ENCODE measurements at regions not wholly inside any gene's neighbourhood (a gene's known extent, or its start where the extent isn't known, plus 50 kb on each side); places are given as distances from the start of the nearest gene placed in this dataset.

DNA sequence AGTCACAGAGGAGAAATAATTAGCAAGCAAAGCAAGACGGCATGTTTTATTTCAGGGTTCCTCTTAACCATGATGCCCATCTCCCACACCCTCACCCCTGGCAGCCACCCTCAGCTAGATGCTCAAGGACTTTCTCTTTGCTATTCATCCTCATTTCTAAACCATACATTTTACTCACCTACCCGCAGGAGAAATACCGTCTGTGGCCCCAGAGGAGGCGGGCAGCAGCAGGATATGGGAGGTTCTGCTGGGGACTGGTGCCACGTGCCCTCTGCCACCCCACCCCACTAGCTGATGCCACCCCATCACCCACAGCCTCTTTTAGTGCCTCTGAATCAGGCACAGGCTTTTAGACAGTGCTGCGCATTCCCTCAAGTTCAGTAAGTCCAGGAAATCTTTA is 168.7 kb upstream of the ITGB1 start:
- DNase-seq: peak; percentile 54

DNA sequence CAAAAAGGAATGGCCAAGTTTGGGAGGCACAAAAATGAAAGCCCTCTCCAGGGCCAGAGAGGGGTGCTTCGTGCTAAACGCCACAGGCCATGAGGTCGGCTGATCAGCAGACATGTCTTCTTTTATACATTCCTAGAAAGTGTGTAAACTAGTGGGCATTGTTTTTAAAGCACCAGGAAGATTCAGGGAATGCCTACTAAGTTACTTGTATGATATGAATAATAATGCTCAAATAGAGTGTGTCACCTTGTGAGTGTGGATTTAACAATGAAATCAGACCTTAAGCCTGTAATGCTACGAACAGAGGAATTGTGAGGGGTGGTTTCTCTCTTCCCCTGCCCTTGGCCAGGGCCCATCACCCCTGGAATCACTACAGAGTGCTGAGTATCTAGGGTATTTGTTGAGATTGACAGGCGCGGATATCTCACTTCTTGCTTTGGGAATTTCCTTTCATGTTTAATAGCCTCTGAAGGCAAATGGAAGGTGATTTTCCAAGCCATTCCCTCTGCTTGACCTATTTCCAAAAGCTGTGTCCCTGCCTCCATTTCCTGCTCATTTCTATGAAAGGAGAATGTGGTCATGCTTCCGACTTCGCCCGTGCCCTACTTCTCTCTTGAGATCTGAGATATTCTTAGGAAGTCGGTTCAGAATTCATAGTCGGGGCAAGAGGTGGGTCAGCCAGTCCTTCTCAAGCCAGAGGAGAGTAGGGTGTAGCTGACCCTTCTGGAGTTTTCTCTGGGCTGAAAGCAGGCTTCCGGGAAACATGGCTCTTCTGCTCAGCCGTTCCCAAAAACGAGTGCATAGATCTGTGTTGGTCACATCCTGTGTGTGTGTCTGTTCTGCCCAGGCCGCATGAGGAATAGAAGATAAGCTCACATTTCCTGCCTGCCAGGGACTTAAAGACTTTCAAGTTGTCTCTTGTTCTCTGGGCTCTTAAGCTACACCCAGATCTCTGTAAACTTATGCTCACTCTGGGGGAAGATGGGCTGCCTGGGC is 167.8 kb upstream of the ITGB1 start:
- peak; percentile 50 for DNase-seq

DNA sequence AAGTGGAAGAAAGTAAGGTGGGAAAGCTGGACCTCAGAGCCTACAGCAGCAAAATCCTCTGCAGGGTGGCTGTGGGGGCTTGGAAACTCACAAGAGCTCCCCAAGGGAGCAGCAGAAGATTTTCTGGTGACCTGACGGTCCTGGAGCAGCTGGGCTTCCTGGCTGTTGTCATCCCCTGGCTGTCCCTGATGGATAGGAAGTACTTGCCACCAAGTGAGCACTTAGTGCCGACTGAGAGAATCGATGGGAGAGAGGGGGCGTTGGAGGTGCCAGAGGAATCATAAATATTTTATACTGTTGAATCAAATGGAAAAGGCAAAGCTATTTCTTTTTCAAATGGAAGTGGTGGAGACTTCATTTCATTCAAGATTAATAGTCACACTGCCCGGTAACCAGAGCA is 167.1 kb upstream of the ITGB1 start:
- DNase-seq: no peak

DNA sequence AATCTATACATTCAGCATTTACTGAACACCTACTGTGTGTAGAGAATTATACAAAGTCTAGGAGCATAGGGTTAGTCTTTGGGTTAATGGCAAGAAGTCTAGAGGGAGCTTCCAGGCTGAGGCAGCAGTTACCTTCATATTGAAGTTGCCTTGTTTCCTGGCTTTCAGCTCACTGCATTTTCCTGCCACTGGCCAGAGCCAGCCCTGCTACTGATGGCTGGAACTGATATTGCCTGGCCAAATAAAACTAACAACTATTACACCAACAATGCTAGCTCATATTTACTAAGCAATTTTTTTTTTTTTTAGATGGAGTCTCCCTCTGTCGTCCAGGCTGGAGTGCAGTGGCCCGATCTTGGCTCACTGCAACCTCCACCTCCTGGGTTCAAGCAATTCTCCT is 165.7 kb upstream of the ITGB1 start:
- DNase-seq: no peak

DNA sequence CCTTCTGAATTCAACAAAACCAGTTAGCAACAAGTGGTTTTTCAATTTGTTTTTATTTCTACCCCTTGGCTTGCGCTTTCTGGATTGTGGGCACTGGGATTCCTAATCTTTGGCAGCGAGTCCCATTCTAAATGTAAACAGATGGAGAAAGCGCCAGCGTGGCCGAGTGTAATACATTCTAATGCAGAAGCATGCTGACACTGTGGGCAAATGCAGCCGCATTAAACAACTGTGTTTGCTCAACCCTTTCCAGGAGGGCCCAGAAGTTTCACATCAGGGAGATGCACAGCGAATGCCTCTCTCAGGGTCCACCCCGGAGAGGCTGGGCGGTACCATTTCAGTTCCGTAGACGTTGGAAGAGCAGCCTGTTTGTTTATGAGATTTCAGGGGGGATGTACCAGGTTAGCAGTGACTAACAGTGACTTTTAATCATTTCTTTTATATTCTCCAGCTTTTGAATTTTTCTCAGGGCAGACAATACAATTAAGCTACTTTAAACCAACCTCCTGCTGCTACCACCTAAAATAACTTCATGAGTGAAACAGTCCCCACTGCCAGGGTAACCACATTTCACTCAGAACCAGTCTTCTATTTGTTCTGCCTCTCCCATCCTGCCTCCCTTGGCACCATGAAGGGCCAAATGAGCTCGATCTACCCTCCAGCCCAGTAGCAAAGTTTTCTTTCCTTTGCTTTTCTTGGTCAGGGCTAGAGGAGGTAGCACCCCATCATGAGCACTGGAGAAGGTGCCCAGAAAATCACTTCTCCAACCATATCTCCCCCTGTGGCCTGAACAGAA is 164.2 kb upstream of the ITGB1 start:
- no peak for DNase-seq

DNA sequence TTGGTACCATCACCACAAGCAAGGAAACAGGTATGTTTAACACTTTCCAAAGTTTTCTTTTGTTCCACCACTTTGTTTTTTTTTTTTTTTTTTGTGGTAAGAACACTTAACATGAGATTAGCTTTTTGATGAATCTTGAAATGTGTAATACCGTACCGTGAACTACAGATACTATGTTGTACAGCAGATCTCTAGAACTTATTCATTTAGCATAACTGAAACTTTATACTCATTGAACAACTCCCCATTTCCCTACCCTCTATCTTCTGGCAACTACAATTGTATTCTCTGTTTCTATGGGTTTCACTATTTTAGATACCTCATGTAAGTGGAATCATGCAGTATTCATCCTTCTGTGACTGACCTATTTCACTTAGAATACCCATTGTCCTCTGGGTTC is 162.7 kb upstream of the ITGB1 start:
- no peak for DNase-seq

DNA sequence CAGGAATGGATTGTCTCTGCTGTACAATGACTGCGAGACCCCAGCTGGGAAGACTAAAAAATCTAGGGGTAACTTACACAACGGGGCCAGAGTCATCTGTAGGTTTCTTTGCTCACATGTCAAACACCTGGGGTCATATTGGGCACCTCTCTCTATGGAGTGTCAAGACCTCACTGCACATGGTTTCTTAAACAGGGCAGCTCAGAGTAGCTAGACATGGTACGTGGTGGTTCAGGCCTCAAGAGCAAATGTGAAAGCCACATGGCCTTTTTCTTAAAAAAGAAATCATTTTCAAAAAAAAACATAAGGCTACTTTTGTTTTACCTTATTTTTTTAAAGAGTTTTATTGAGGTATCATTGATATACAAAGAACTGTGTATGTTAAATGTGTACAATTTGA is 162.2 kb upstream of the ITGB1 start:
- no peak for DNase-seq

DNA sequence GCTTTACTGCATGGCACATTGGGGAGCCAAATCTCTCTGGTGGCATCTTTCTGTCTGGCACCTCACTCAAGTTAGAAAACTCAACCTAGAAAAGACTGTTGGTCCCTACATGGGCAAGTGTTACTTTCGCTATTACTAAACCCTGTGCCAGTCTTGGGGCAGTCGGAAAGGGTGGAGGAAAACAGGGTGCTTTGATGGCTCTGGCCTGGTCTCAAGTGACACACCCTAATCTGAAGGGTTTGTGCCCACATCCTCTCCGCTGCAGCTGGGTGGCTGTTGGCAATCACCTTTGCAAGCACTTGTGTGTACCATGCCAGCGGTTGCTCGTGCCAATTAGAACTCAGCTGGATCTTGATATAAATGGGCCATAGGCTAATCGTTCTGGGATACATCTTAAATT is 159.8 kb upstream of the ITGB1 start:
- peak; percentile 34 for DNase-seq

DNA sequence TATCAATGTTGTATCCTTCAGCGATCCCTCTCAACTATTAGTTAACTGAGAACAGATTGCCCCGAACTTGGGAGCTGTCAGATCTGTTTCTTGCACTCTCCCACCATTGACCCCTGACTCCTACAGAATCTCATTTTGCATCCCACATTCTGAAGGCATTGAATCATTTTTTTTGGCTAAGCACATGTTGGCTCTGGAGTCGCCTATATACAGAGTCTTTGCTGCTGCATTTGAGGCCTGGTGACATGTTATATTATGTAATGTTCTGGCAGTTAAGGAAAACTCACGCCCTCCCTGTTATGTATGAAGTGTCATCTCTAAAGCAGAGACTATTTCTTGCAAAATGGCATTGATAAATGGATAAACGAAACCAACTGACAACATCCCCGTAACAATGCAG is 159.2 kb upstream of the ITGB1 start:
- no peak for DNase-seq

DNA sequence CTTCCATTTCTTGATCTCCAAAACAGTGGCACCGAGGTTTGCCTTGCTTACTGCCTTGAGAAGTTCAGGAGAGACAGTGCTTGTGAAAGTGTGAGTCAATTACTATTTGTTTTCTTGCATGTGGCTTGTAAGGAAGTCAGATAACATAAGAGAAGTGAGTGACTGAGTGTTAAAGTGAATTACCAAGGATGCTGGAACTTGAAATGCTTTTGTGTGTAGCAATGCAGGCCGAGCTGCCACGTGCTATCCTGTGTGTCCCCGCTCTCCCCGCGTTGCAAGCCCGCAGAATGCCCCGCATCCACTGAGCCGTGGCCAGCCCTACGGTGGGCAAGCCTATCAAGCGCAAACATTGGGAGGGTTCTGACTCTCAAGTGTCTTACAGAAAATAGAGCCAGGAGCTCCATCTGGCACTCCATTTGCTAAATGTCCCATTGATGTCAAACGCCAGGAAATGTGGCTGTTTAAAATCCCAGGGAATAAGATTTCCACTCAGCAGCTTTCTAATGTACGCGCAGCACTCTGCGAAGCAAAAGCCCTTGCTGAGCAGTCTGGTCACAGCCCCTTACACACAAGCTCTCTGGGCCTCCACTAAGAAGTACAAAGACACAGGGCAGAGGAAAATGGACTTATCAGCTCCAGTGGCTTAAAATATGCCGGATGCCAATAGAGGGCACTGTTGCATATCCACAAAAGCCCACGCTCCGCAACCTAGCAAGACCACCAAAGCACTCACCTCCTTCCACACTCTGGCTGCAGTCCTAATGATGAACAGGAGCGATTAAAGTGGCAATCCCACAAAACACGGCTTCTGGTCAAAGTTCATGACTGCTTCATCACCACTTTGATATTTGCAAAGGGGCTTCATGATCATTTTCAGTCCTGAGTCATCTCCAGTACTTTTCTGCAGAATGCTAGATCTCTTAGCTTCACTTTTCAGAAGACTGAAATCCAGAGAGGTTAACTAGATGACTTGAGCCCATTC is 158.0 kb upstream of the ITGB1 start:
- no peak for DNase-seq

DNA sequence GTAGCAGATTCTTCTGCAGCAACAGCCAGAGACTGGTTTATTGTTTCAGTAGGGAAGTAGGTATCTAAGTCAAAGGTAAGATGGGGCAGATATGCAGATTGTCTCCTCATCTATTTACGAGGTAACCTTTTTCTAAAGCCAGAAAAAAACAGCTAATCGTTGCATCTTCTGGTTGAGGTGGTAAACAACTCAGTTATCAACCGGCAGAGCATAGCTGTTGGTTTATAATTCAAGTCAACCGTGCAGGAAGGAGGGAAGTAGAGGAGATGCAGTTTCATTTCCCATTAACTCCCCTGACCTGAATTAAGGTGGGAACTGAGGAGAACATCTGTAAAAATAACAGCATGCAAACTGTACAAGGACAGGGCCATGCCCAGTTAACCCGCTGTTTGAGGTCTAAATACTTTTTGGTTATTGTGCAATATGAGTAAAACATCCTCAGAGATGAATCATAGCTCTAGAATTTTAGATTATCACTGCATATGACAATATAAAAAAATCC is 156.5 kb upstream of the ITGB1 start:
- DNase-seq: no peak

DNA sequence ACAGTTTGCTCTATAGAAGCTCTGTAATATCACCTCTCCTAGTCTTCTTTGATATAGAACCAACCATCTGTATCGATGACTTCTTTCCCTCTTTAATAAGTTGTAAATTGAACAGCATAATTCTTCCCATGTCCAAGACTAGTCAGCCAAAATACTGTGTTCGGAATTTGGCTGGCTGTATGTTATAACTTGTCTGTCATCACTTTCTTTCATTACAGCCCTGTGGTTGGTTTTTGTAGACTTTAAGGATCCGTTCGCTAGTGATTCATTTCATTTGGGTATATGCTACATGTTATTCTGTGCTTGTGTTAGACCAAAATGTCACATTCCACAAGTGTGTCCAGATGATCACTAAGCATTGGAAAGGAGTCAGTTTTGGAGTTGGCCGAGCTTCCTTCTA is 155.4 kb upstream of the ITGB1 start:
- no peak for DNase-seq

DNA sequence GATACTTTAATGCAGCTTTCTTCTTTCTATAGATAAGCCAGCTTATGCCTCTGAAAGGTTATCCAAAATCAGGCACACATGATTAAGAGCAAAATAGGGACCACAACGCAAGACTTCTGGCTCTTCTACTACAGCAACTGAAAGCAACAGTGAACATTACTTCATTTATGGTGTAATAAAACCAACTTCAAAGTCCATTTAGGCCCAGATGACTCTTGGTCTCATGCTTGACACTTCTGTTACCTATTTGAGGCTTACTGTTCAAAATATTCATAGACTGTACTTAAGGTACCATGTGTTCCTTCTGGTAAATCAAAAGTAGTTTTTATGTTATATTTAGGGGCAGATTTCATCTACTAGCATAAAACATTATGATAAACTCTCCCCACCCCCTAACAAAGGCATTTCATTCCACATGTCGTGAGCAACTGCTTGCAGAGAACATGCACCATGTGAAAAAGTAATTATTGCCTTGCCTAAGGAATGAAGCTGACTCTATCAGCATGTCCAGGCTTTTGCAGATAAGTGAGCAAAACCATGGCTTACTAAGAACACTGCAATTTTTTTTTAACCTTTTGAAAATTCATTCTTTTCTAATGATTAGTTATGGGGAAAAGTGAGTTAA is 154.9 kb upstream of the ITGB1 start:
- DNase-seq: no peak

DNA sequence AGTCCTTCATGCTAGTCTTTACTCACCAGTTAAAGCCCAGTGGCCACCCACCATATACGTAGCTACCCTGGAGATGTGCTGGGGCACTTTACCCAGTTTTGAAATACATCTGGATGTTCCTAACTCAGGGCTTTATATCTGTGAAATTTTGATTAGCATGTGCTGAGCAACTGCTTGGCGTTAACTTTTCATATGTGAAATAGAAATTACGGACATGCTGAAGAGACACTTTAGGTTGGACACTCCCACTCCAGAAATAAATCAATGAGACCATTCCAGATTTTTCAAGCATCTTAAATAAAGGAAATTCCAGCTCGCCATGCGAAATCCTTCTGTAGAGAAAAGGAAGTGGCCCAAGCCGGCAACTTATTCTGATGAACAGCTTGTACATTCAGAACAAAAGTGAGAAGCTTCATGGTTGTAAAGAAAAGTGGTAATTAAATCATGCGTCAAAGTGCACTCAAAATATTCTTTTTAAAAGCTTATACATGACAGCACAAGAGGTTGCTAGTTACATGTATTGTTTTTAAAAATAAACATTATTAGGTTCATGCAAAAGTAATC is 153.5 kb upstream of the ITGB1 start:
- DNase-seq: no peak

DNA sequence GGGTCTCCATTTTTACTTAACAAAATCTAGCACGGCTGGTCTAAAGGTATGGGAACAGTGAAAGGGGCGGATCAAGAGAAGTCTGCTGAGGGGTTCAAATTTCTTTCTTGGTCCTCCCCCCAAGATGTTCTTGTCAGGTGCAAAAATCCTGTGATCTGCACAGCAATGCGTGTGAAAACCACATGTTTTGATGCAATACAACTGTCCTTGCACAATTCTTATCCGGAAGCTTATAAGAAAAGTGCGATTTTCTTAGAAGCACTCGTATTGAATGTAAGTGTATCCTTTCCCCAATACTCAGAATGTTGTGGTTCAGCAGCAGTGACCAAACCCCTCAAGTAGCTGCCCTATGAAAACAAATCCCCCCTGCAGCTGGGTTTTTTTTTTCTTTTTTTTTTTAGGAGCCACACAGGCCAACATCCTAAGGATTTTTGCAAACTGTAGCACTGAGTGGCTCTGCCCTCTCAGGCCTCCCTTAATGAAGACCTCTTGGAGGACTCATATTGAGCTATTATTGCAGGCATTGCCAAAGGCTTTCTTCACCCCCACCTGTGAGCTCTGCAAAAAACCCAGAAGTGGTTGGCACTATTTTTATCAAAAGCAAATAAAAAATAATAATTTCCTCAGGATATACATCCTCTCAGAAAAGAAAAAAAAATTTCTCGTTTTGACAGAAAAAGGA is 151.9 kb upstream of the ITGB1 start:
- DNase-seq: no peak

DNA sequence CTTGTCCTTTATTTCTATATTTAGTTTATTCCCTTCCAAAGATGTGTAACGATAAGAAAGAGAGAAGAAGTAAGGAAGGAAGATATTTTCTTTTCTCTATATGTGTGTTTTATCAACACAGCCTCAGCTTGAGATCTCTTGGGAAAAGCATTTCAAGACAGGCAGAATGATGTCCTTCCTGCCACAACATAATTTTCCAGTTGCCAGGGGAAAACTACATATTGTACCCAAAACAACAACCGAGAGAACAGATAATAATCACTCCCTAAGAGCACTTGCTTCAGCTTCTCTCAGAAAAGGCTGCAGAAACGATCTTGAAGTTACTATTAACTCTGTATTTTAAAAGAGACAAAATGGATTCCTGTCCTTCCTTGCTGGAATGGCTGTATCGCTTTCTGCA is 151.4 kb upstream of the ITGB1 start:
- no peak for DNase-seq

DNA sequence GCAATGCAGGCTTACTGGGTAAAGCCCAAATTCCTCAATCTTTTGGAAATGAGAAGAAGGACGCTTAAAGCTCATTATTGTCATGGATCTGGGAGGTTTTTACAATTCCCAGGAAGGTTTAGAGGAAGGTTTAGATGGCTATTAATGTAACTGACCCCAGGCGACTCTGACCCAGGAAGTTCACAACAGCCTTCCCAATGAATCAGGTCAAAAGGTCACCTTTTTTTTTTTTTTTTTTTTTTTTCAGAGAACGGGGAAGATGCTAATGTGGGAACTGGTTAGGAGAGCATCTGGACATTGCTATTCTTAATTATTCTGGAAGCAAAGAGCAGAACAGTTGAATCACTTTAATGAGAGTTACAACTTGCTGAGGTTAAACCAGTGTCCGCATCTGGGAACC is 149.9 kb upstream of the ITGB1 start:
- no peak for DNase-seq

DNA sequence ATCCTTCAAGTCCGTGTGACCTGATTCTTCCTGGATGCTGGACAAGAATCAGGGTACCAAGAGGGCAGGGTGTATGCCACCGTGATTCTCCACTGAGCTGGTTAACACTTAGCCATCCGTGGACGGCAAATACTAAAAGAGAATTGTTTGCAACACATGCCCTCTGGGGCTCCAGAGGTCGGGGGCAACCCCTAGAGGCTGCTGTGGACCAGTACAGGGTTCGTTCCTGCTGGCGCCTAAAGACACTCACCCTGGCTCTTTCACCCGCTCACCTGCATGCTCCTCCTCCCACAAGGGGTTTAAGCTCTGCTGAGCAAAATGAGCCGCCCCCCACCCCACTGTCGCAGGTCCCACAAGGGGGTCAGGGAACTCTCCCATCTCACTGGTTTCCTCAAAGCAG is 148.7 kb upstream of the ITGB1 start:
- no peak for DNase-seq

DNA sequence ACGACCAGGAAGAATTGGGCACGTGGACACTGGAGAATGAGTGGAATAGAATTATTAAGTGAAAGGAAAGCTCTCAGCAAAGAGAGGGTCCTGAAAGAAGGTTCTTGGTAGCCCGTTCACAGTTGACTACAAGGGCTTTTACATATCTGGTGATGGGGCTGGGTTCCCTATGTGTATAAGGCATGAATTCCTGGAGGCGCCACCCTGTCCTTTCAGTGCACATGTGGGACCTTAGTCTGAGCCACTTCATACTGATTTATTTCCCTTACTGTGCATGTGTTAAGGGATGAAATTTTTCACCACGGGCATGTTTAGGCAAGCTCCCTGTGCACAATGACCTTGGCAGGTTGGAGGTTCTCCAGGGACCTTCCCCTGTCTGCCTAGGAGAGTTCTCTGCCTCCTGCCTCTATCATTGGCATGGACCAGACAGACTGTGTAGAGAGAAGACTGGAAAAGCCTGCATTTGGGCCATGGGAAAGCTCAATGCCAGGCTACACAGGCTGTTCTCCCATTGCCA is 145.9 kb upstream of the ITGB1 start:
- no peak for DNase-seq

DNA sequence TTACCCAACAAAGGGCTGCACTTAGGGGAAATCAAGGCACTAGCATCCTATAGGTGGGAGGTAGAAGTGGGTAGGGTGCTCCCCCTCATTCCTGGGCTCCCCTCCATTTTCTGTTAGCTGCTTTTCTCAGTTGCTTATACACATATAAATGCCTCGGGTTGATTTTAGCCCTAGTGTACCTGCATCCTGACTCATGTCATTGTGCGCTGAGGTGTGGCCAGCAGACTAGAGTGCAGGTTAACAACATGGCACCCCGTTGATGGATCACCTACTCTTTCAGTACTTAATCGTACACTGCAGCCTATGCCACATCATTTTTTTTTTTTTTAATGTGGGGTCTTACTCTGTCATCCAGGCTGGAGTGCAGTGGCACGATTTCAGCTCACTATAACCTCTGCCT is 144.0 kb upstream of the ITGB1 start:
- DNase-seq: no peak

DNA sequence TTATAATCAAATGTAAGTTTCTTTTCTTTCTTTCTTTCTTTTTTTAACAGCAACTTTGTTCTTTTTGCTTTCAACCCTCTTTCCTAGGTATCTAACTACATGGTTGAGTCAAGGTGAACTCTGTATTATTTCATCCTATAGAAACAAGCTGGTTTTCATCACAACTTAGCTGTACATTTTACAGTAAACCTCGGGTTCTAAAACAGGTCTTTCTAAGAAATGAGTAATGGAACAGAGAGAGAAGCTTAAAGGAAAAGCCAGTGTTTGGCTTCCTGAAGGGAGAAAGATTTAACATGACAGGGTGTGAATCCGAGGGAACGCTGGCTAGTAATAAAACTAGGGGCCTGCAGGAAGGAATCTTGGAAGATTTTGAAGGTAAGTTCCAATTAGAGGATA is 143.4 kb upstream of the ITGB1 start:
- DNase-seq: no peak
